HuH-7.5 (cell line): ENCODE measurements at regions not wholly inside any gene's neighbourhood (a gene's known extent, or its start where the extent isn't known, plus 50 kb on each side); places are given as distances from the start of the nearest gene placed in this dataset.
"Not testable (repeated sequence)": the region's sequence is repeated elsewhere in the genome, so short reads cannot be mapped to it uniquely, and the experiment has no call there.

Source experiments
- DNase-seq: peaks from one replicate; pipeline ENCODE4 v3.0.0; 2011; ENCODE audit warnings: low spot score

- DNase-seq: no peak
Observed at GRCh38 chr7:51613911-51614357, 297.3 kb upstream of the COBL start.

DNA sequence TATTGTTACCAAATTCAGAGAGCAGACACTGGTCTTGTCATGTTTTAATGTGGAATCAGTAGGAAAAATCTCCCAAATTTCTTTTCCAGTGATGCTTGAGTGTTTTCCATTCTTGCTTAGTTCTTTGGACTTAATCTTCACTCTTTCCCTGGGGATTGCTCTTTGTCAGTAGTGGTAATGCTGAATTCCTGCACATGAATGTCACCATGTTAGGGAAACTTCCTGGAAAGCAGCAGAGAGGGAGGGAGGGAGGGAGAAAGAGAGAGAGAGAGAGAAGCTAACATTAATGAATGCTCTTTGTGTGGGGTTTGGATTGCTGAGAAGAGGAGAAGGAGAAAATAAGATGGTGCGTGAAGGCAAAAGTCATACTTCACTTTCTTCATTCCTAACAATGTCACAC is 295.3 kb upstream of the COBL start:
- DNase-seq: no peak

DNA sequence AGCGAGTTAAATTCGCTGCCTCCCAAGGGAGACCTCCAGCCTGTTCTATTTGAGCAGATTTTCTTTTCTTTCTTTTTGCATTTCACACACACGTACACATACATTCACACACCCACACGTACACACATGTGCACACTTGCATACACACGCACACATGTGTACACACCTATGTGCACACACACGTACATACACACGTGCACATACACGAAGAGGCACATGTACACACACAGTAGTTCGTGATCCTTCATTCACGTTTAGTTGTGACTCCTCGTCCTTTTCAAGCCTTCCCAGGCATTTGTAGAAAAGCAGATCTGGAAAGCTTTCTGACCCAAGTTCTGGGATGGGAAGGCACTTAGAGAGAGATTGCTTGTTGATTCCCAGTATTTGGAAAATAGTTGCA is 290.8 kb upstream of the COBL start:
- no peak for DNase-seq

DNA sequence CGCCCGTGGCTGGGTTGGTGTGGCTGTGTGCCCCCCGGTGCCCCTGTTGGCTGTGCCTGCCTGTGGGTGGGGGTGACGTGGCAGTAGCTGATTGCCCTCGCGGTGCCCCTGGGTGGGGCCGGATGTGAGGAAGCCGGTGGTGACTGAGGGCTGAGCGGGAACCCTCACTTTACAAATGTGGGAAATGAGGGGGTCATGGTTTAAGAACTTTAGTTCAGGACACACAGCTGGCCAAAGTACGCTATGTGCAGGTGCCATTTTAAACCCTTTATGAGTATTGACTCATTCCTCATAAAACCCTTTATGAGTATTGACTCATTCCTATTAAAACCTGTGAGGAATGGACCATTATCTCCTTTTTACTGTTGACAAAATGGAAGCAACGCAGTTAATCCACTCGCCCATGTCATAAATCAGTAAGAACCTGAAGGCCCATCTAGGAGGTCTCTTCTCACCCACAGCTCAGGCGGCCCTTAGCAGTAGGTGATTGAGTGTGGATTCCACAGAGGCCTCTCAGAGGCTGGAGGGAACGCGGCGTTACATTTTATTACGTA is 290.1 kb upstream of the COBL start:
- no peak for DNase-seq

DNA sequence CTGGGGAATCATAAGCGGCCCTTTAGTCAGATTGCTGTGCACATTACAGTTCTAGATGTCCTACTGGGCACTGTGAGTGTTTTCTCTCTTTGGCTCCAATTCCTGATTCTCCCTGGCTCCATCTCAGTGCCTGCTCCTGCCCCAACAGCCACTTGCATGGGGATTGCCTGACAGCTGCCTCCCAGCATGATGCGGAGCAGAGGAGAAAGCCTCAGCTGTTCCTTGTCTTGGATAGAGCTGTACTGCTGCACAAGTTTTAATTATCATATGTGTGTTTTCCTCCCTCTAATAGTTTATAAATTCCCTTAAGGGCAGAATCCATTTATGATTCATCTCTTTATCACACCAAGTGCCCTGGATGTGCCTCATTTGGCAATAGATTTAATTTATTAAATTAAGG is 285.8 kb upstream of the COBL start:
- no peak for DNase-seq

DNA sequence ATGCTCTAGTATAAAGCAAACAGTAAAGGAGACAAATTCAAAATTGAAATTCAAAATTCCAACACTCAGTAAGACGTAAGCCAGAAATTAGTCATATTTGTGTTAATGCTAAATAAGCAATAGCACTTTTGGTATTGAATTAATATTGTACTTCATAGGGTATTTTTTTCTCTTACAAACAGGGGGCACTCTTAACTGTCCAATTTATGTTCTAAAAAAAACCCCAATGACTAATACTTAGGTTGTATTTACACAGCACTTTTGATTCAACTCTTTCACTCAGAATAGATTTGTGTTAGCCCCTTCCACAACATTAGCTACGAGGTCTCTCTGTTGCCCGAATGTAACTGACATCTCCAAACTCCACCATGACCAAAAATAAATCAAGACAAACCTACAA is 284.9 kb upstream of the COBL start:
- no peak for DNase-seq

DNA sequence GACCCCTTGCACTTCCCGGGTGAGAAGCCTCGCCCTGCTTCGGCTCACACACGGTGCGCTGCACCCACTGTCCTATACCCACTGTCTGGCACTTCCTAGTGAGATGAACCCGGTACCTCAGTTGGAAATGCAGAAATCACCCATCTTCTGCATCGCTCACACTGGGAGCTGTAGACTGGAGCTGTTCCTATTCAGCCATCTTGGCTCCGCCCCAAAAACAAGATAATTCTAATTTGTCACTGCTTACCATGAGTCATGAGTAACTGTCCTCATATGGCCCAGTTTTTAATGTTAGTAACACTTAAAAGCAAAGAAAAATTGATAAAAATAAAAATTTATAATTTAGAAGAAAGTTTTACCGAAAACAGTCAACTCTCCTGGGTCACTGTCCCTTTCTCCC is 283.3 kb upstream of the COBL start:
- DNase-seq: not testable (repeated sequence)

DNA sequence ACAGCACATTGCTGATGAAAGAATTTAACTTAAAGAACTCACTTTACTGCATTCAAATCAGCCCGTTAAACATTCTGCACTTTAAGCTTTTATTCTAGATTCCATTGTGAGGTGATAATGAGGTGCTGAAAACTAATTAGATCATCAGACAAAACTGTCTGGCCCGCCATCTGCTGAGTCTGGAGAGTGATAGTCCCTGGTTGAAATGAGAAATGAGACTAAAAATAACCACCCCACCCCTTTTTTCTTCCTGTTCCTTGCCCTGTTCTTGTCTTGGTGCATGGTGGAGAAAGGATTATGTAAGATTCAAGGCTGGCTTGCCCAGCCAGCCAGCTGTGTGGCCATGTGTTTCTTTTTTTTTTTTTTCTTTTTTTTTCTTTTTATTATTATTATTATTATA is 277.0 kb upstream of the COBL start:
- no peak for DNase-seq

- DNase-seq: no peak
Observed at GRCh38 chr7:51592842-51593599, 276.4 kb upstream of the COBL start.

DNA sequence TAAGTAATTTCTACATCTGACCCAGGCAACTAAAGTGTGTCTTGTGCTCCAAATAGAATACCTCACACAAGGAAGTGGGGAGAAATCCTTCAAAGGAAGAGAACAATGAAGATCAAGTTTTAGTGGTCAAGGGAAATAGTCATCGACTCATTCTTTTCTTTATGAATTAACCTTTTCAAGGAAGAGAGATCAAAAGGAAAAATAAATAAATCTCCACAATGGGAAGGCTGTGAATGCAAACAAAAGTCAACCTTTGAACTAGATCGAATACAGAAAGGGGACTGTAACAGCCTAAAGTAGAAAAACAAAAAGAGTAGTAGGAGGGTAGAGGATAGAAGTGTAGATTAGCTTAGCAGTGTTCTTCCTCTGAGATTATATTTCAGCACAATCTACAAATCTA is 274.6 kb upstream of the COBL start:
- DNase-seq: no peak

DNA sequence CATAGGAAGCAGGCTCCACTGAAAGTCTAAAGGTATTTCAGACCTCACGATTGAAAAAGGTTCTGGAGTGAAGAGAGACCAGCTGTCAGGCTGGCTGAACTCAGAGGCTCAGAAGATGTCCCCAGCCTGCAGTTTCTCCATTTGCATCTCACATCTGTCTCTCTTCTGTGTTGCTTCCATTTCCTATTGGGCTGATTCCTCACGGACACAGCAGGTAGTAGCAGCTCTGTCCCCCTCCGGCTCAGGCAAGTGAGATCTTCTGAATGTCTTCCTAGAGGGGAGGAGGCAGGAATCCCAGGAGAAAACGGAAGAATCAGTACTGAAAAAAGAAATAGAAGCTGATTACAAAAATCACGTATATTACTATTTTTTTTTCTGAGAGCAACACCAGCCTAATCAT is 274.1 kb upstream of the COBL start:
- DNase-seq: no peak

DNA sequence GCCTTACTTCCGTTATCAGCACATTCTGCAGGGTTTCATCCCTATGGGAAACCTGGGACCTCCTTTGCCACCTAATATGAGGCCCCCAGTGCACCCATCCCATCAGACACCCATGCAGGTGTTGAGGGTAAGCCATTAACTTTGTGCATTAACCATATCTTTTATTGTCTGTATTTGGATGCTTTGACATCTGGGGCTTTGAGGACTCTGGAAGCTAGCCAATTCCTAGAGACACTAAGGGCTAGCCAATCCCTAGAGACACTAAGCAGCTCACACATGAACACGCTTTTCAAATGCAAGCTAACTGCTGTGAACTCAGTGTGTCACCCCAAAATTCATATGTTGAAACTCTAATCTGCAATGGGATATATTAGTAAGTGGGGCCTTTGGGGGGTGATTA is 272.5 kb upstream of the COBL start:
- DNase-seq: no peak

GRCh38 chr7:51587604-51588003 is 271.0 kb upstream of the COBL start:
- no peak for DNase-seq

DNA sequence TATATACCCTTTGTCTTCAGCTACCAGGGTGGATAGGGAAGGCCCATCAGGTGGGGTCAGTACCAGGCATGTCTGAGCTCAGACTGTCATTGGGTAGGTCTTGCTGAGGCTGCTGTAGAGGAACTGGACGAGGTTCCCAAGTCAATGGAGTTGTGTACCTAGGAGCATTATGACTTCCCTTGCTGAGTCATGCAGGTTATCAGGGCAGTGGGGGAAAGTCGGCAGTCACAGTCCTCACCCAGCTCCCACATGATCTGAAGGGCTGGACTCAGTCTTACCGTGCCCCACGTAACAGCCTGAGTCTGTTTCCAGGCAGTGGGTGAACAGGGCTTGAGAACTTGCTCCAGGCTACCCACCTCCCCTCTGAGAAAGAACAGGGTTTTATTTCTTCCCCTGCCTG is 260.8 kb upstream of the COBL start:
- DNase-seq: no peak

DNA sequence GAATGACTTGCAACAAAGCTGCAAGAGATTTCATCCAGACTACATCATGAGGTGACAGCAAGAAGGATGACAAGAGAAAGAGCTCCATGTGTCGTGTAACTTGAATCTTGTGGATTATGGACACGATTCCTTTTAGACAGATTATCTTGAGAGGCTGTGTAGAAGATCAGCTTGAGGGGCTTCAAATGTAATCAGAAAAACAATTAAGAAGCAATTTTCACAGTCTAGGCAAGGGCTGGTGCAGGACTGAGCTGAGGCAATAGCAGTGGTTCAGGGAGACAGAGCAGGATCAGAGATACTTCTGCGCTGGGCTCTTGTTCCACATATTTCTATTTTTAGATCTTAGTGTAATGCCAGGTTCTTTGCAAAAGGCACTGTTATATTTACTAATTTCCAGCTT is 253.0 kb upstream of the COBL start:
- DNase-seq: no peak

GRCh38 chr7:51569176-51569575 is 252.6 kb upstream of the COBL start:
- DNase-seq: no peak

- DNase-seq: no peak
Observed at GRCh38 chr7:51551070-51551469, 234.5 kb upstream of the COBL start.

GRCh38 chr7:51545131-51545530 is 228.5 kb upstream of the COBL start:
- no peak for DNase-seq

- no peak for DNase-seq
Observed at GRCh38 chr7:51543801-51544553, 227.4 kb upstream of the COBL start.

DNA sequence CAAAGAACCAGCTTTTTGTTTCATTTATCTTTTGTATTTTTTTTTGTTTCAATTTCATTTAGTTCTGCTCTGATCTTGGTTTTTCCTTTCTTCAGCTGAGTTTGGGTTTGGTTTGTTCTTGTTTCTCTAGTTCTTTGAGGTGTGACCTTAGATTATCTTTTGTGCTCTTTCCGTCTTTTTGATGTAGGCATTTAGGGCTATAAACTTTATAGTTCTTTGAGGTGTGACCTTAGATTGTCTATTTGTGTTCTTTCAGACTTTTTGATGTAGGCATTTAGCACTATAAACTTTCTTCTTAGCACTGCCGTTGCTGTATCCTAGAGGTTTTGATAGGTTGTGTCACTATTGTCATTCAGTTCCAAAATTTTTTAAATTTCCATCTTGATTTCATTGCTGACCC is 224.3 kb upstream of the COBL start:
- DNase-seq: not testable (repeated sequence)

DNA sequence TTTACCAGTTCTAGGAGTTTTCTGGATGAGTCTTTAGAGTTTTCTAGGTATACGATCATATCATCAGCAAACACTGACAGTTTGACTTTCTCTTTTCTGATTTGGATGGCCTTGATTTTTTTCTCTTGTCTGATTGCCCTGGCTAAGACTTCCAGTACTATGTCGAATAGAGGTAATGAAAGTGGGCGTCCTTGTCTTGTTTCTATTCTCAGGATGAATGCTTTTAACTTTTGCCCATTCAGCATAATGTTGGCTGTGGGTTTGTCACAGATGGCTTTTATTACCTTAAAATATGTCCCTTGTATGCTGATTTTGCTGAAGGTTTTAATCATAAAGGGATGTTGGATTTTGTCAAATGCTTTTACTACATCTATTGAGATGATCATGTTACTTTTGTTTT is 223.2 kb upstream of the COBL start:
- no peak for DNase-seq

- DNase-seq: no peak
Observed at GRCh38 chr7:51528172-51528571, 211.6 kb upstream of the COBL start.

DNA sequence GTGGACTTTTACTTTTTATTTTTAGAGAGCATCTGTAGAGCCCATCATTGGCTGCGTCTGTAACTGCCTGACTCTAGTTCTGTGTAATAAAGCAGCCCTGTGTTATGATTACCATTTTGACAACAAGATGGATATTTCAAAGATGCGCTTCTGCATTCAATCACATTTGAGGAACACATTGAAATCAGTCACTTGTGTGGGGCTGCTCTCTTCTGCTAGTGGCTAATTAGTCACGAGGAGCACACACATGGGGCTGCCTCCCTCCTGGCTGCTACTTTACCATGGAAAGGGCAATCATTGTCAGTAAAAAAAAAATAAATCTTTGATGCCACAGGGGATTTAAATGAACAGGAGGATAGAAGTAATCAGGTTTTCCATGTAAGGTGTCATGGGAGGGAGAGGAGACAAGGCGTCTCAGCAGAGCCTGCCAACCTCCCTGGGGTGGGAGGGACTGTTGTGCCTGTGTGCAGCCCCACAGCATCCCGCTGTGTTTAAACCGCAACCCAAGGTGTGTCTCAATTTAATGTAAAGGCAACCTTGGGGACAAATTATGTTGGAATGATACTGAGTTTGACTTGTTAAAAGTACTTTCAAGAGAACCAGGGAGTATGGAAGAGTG is 205.2 kb upstream of the COBL start:
- no peak for DNase-seq
